LoVo (cell line): ENCODE measurements at regions not wholly inside any gene's neighbourhood (a gene's known extent, or its start where the extent isn't known, plus 50 kb on each side); places are given as distances from the start of the nearest gene placed in this dataset.

Experiments used
- DNase-seq: peaks from one replicate; pipeline ENCODE4 v3.0.0-alpha.2; 2016; ENCODE audit warnings: low spot score

GRCh38 chr21:15241997-15242736, 177.4 kb upstream of the NRIP1 start:
- DNase-seq = no peak

- no peak for DNase-seq
These were observed 178.1 kb upstream of the NRIP1 start for GRCh38 chr21:15242906-15243305.

- DNase-seq = no peak
These were observed 178.6 kb upstream of the NRIP1 start for GRCh38 chr21:15243406-15243805.

- no peak for DNase-seq
These were observed 182.8 kb upstream of the NRIP1 start for GRCh38 chr21:15247613-15248012.

- DNase-seq = no peak
These were observed 184.6 kb upstream of the NRIP1 start for GRCh38 chr21:15249285-15249993.

GRCh38 chr21:15250384-15250783, 185.6 kb upstream of the NRIP1 start:
- no peak for DNase-seq

GRCh38 chr21:15252431-15252830, 187.6 kb upstream of the NRIP1 start:
- DNase-seq = no peak

GRCh38 chr21:15254111-15254510, 189.3 kb upstream of the NRIP1 start:
- DNase-seq = no peak

GRCh38 chr21:15255261-15255660, 190.5 kb upstream of the NRIP1 start:
- no peak for DNase-seq

- no peak for DNase-seq
These were observed 191.0 kb upstream of the NRIP1 start for GRCh38 chr21:15255763-15256162.

GRCh38 chr21:15256996-15257395, 192.2 kb upstream of the NRIP1 start:
- no peak for DNase-seq

GRCh38 chr21:15257646-15258045, 192.8 kb upstream of the NRIP1 start:
- DNase-seq = no peak

- no peak for DNase-seq
These were observed 195.0 kb upstream of the NRIP1 start for GRCh38 chr21:15259824-15260223.

GRCh38 chr21:15260604-15261003, 195.8 kb upstream of the NRIP1 start:
- DNase-seq = no peak

- DNase-seq = no peak
These were observed 199.4 kb upstream of the NRIP1 start for GRCh38 chr21:15264084-15264665.

GRCh38 chr21:15272171-15272570, 207.4 kb upstream of the NRIP1 start:
- DNase-seq = no peak

- no peak for DNase-seq
These were observed 207.8 kb upstream of the NRIP1 start for GRCh38 chr21:15272591-15272990.

GRCh38 chr21:15273244-15273643, 208.4 kb upstream of the NRIP1 start:
- DNase-seq = no peak

GRCh38 chr21:15274701-15275485, 210.1 kb upstream of the NRIP1 start:
- no peak for DNase-seq

GRCh38 chr21:15275615-15276235, 210.9 kb upstream of the NRIP1 start:
- DNase-seq = no peak

- no peak for DNase-seq
These were observed 211.4 kb upstream of the NRIP1 start for GRCh38 chr21:15276243-15276642.

GRCh38 chr21:15277466-15277865, 212.7 kb upstream of the NRIP1 start:
- no peak for DNase-seq
